NB4 (cell line): ENCODE measurements at regions not wholly inside any gene's neighbourhood (a gene's known extent, or its start where the extent isn't known, plus 50 kb on each side); places are given as distances from the start of the nearest gene placed in this dataset.

ENCODE experiments used
- DNase-seq: peaks from one replicate; pipeline ENCODE4 v3.0.0; 2010; ENCODE audit warnings: low read depth
- H3K4me3 ChIP-seq: one replicate; pipeline ENCODE4 v1.5.1; 2011; ENCODE audit warnings: mild to moderate bottlenecking, low read depth, low read length, moderate library complexity
- CTCF ChIP-seq: IDR thresholded peaks from one replicate; pipeline ENCODE4 v1.5.1; 2012; ENCODE audit warnings: low read depth, low read length
- MAX ChIP-seq: IDR thresholded peaks from 2 replicates; pipeline ENCODE4 v1.6.1; 2011; ENCODE audit warnings: low read depth, low read length
- MYC ChIP-seq: IDR thresholded peaks from 2 replicates; pipeline ENCODE4 v1.6.1; 2011; ENCODE audit warnings: low read depth, low read length
- POLR2A ChIP-seq: IDR thresholded peaks from 2 replicates; pipeline ENCODE4 v1.6.1; 2011; ENCODE audit warnings: mild to moderate bottlenecking; ENCODE audit not compliant: insufficient read length; ENCODE audit errors: extremely low read depth

GRCh38 chr9:93864032-93864431 lies 91.1 kb downstream of the BARX1 start:
- H3K4me3 ChIP-seq = no peak overlapping the region
- DNase-seq = no peak
- TF ChIP-seq MYC = no peak
- TF ChIP-seq MAX = no peak
- TF ChIP-seq CTCF = no peak
- TF ChIP-seq POLR2A = no peak

GRCh38 chr9:93862877-93863545 lies 92.1 kb downstream of the BARX1 start:
- no peak for TF ChIP-seq MYC
- TF ChIP-seq CTCF = no peak
- TF ChIP-seq MAX = no peak
- TF ChIP-seq POLR2A = no peak
- no peak for DNase-seq
- H3K4me3 ChIP-seq = no peak overlapping the region

- TF ChIP-seq MAX (no peak), CTCF (no peak), POLR2A (no peak), MYC (no peak)
- DNase-seq = no peak
- H3K4me3 ChIP-seq = no peak overlapping the region
Observed at GRCh38 chr9:93861736-93862358, 93.3 kb downstream of the BARX1 start.

GRCh38 chr9:93860694-93861658 lies 94.2 kb downstream of the BARX1 start:
- no peak for TF ChIP-seq POLR2A
- no peak overlapping the region for H3K4me3 ChIP-seq
- peak; percentile 29 for DNase-seq

- peak; percentile 5 for DNase-seq
- TF ChIP-seq MAX (no peak), POLR2A (no peak), CTCF (peak; percentile 31), MYC (no peak)
- no peak overlapping the region for H3K4me3 ChIP-seq
Observed at GRCh38 chr9:93859431-93860215, 95.5 kb downstream of the BARX1 start.
